Ovary (tissue), 7 donors: ENCODE measurements at regions not wholly inside any gene's neighbourhood (a gene's known extent, or its start where the extent isn't known, plus 50 kb on each side); places are given as distances from the start of the nearest gene placed in this dataset.

Experiments used
- DNase-seq, 5 donors: peaks; one replicate each; pipeline ENCODE4 v3.0.0-alpha.2; 2019 to 2020
- H3K27ac ChIP-seq, 2 donors: fragments of 200-600 bp; one replicate each; pipeline versions ENCODE4 v1.5.1 to v1.8.0; 2019 to 2022
- H3K27me3 ChIP-seq: fragments of 200-600 bp; one replicate; pipeline ENCODE4 v1.8.0; 2022
- H3K36me3 ChIP-seq: fragments of 200-600 bp; sonication (generic); one replicate; pipeline ENCODE4 v1.5.1; 2019
- H3K4me1 ChIP-seq: one replicate; pipeline ENCODE4 v1.8.1; 2013; ENCODE audit warnings: mild to moderate bottlenecking, moderate library complexity; ENCODE audit not compliant: insufficient read depth
- H3K4me3 ChIP-seq: fragments of 200-600 bp; sonication (generic); one replicate; pipeline ENCODE4 v1.5.1; 2017
- H3K9me3 ChIP-seq, 2 donors: fragments of 200-600 bp in 1 of 2; sonication (generic) in 1 of 2; one replicate each; pipeline versions ENCODE4 v1.5.1 to v1.8.1; 2013 to 2019; ENCODE audit warnings: mild to moderate bottlenecking in 1 of 2, moderate library complexity in 1 of 2
- CTCF ChIP-seq, 3 donors: fragments of 450-650 bp in 2 of 3; fragments of 200-600 bp in 1 of 3; IDR thresholded peaks; one replicate each; pipeline versions ENCODE4 v1.5.1 to v1.8.0; 2016 to 2022; ENCODE audit warnings: antibody characterized with exemption in 3 of 3, mild to moderate bottlenecking in 1 of 3
- EP300 ChIP-seq: sonication (generic); formaldehyde crosslinking; IDR thresholded peaks from one replicate; pipeline ENCODE4 v1.6.1; 2017; ENCODE audit warnings: antibody characterized with exemption
- POLR2A ChIP-seq: fragments of 450-650 bp; IDR thresholded peaks from one replicate; pipeline ENCODE4 v1.6.1; 2017; ENCODE audit warnings: antibody characterized with exemption, mild to moderate bottlenecking, moderate library complexity
- WGBS, 3 donors: extraction: QIAGEN DNeasy Blood & Tissue Kit in 1 of 3; methylation state at CpG; one replicate each; pipeline versions ENCODE4 v1.1.5 to v1.1.7; 2013 to 2017; 5-methylcytosine and 5-hydroxymethylcytosine counted together
- intact Hi-C, 4 donors: fragments of 100-400 bp; cut with DNase I; formaldehyde crosslinking; loops; one replicate each; pipeline versions ENCODE4 v1.11.0 to v1.15.1; 2022 to 2023
- donor health status: DM: no; HTN: no; CAD: no; lungs with moderate emphysema.
- donor health status: DM: no; HTN: no; CAD: no.
- donor health status: Bipolar disorder and iron deficiency.
- donor health status: DM: no; HTN: no; CAD: no.
- donor health status: DM: yes; HTN: yes; CAD: no.

GRCh38 chr5:87190041-87190440, 77.6 kb upstream of the RASA1 start:
- H3K27me3 ChIP-seq = no peaks in the 10 kb centered on the region
- no peak for DNase-seq
- no peaks in the 10 kb centered on the region for H3K9me3 ChIP-seq
- no peaks in the 10 kb centered on the region for H3K36me3 ChIP-seq
- intact Hi-C loops = no loop called here
- no peaks in the 10 kb centered on the region for H3K4me1 ChIP-seq
- H3K4me3 ChIP-seq = no peak overlapping the region
- H3K27ac ChIP-seq = no peak overlapping the region
- TF ChIP-seq EP300 (no peak), POLR2A (no peak), CTCF (IDR thresholded peaks at IDR 0.05) (no peak)

- TF ChIP-seq POLR2A (no peak), EP300 (no peak), CTCF (IDR thresholded peaks at IDR 0.05) (no peak)
- no peaks in the 10 kb centered on the region for H3K4me1 ChIP-seq
- DNase-seq = no peak
- no peaks in the 10 kb centered on the region for H3K27me3 ChIP-seq
- H3K27ac ChIP-seq = no peak overlapping the region
- no peak overlapping the region for H3K4me3 ChIP-seq
- intact Hi-C loops = no loop called here
- H3K36me3 ChIP-seq = no peaks in the 10 kb centered on the region
- H3K9me3 ChIP-seq = no peaks in the 10 kb centered on the region
These were observed 77.0 kb upstream of the RASA1 start for GRCh38 chr5:87190687-87191086.

GRCh38 chr5:87191645-87192044, 76.0 kb upstream of the RASA1 start:
- no peak for DNase-seq
- Histone ChIP-seq H3K4me3 (no peak overlapping the region), H3K27ac (no peak overlapping the region), H3K36me3 (no peaks in the 10 kb centered on the region), H3K27me3 (no peaks in the 10 kb centered on the region), H3K4me1 (no peaks in the 10 kb centered on the region), H3K9me3 (no peaks in the 10 kb centered on the region)
- TF ChIP-seq EP300 (no peak), POLR2A (no peak), CTCF (IDR thresholded peaks at IDR 0.05) (no peak)
- intact Hi-C loops = no loop called here

- WGBS, 3 donors = 25 to 29% (median 29%) methylated on average over 4 of the region's 4 CpGs
- H3K27ac ChIP-seq = no peak overlapping the region
- no peaks in the 10 kb centered on the region for H3K4me1 ChIP-seq
- no peak for DNase-seq
- intact Hi-C loops = no loop called here
- no peak for TF ChIP-seq CTCF (IDR thresholded peaks at IDR 0.05)
- no peak for TF ChIP-seq POLR2A
- TF ChIP-seq EP300 = no peak
- no peaks in the 10 kb centered on the region for H3K9me3 ChIP-seq
- no peaks in the 10 kb centered on the region for H3K27me3 ChIP-seq
- H3K4me3 ChIP-seq = no peak overlapping the region
- H3K36me3 ChIP-seq = no peaks in the 10 kb centered on the region
These were observed 72.5 kb upstream of the RASA1 start for GRCh38 chr5:87195104-87195591.

- WGBS, 3 donors = 45 to 58% (median 55%) methylated on average over 3 of the region's 3 CpGs
- H3K36me3 ChIP-seq = no peaks in the 10 kb centered on the region
These were observed 72.1 kb upstream of the RASA1 start for GRCh38 chr5:87195616-87196015.

More at GRCh38 chr5:87195616-87196015, 72.1 kb upstream of the RASA1 start:
- Histone ChIP-seq H3K27ac (no peak overlapping the region), H3K4me1 (no peaks in the 10 kb centered on the region), H3K4me3 (no peak overlapping the region), H3K27me3 (no peaks in the 10 kb centered on the region), H3K9me3 (no peaks in the 10 kb centered on the region)
- intact Hi-C loops = no loop called here
- TF ChIP-seq CTCF (IDR thresholded peaks at IDR 0.05) (no peak), EP300 (no peak), POLR2A (no peak)
- no peak for DNase-seq
